Ishikawa (cell line): ENCODE measurements at regions not wholly inside any gene's neighbourhood (a gene's known extent, or its start where the extent isn't known, plus 50 kb on each side); places are given as distances from the start of the nearest gene placed in this dataset.

Source experiments
- CEBPB ChIP-seq: IDR thresholded peaks from 2 replicates; pipeline ENCODE4 v1.6.1; 2012
- CREB1 ChIP-seq: IDR thresholded peaks from 2 replicates; pipeline ENCODE4 v1.6.1; 2012; ENCODE audit warnings: low read depth
- EGR1 ChIP-seq: IDR thresholded peaks from 2 replicates; pipeline ENCODE4 v1.6.1; 2012
- EP300 ChIP-seq: IDR thresholded peaks from 2 replicates; pipeline ENCODE4 v1.6.1; 2012; ENCODE audit warnings: borderline replicate concordance
- FOXM1 ChIP-seq: IDR thresholded peaks from 2 replicates; pipeline ENCODE4 v1.6.1; 2012; ENCODE audit warnings: low read depth, borderline replicate concordance
- NFIC ChIP-seq: IDR thresholded peaks from 2 replicates; pipeline ENCODE4 v1.6.1; 2012
- RAD21 ChIP-seq: IDR thresholded peaks from 2 replicates; pipeline ENCODE4 v1.6.1; 2012; ENCODE audit warnings: low read depth
- TAF1 ChIP-seq: IDR thresholded peaks from 2 replicates; pipeline ENCODE4 v1.6.1; 2012; ENCODE audit warnings: low read depth, mild to moderate bottlenecking
- TCF12 ChIP-seq: IDR thresholded peaks from 2 replicates; pipeline ENCODE4 v1.6.1; 2012; ENCODE audit warnings: low read depth
- TEAD4 ChIP-seq: IDR thresholded peaks from 2 replicates; pipeline ENCODE4 v1.6.1; 2012
- YY1 ChIP-seq: IDR thresholded peaks from 2 replicates; pipeline ENCODE4 v1.6.1; 2012; ENCODE audit warnings: low read depth
- ZBTB7A ChIP-seq: IDR thresholded peaks from 2 replicates; pipeline ENCODE4 v1.6.1; 2012; ENCODE audit warnings: low read depth
- TF ChIP-seq, protein P1 (sequence below): IDR thresholded peaks from 2 replicates; pipeline ENCODE4 v1.6.1; 2012
- TF ChIP-seq, protein P2 (sequence below): IDR thresholded peaks from 2 replicates; pipeline ENCODE4 v1.6.1; 2012; ENCODE audit warnings: low read depth, mild to moderate bottlenecking
- TF ChIP-seq, protein P3 (sequence below): IDR thresholded peaks from 2 replicates; pipeline ENCODE4 v1.6.1; 2012

DNA sequence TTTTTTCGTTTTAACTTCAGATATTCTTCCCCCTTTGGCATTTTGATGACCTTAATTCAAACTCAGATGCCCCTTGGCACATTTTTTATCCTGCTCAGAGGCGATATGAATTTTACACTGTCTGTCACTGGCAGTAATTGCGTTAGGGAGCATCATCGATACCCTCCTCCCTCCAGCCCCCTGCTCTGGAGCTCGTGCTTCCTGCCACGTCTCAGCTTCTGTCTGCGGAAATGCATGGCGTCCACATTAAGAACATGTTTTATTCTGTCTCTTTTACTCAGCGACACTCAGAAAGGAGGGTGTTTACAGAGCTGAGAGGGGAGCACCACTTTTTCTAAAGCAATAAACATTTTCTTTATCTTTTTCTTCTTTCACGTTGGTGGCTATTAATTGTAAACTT is 254.2 kb downstream of the EBLN2 start:
- TF ChIP-seq TEAD4 = no peak

DNA sequence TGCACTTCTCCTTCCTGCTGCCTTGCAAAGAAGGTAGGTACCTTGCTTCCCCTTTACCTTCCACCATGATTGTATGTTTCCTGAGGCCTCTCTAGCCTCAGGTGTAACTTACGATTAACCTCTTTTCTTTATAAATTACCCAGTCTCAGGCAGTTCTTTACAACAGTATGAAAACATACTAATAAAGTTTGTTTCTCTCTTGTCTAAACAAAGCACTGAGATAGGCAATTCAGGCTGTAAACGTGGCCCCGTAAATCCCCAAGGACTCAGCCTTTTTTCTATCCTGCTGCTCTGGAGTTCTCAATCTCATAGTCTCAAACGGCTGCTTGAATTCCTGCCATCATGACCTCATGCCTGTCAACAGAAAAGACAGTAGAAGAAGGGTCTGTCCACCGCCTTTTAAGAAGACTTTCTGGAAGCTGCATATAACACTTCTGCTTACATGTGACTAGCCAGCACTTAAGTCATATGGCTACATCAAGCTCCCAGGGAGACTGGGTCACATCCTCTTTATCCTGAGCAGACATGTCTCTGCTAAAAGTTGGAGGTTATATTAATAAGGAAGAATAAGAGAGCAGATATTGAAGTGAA is 257.8 kb downstream of the EBLN2 start:
- no peak for TF ChIP-seq TAF1
- TF ChIP-seq ZBTB7A = no peak
- TF ChIP-seq CREB1 = no peak
- no peak for TF ChIP-seq EP300
- no peak for TF ChIP-seq YY1
- TF ChIP-seq TEAD4 = no peak
- TF ChIP-seq, protein P1, sequence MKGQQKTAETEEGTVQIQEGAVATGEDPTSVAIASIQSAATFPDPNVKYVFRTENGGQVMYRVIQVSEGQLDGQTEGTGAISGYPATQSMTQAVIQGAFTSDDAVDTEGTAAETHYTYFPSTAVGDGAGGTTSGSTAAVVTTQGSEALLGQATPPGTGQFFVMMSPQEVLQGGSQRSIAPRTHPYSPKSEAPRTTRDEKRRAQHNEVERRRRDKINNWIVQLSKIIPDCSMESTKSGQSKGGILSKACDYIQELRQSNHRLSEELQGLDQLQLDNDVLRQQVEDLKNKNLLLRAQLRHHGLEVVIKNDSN = no peak
- TF ChIP-seq EGR1 = no peak
- TF ChIP-seq RAD21 = no peak
- TF ChIP-seq, protein P2, sequence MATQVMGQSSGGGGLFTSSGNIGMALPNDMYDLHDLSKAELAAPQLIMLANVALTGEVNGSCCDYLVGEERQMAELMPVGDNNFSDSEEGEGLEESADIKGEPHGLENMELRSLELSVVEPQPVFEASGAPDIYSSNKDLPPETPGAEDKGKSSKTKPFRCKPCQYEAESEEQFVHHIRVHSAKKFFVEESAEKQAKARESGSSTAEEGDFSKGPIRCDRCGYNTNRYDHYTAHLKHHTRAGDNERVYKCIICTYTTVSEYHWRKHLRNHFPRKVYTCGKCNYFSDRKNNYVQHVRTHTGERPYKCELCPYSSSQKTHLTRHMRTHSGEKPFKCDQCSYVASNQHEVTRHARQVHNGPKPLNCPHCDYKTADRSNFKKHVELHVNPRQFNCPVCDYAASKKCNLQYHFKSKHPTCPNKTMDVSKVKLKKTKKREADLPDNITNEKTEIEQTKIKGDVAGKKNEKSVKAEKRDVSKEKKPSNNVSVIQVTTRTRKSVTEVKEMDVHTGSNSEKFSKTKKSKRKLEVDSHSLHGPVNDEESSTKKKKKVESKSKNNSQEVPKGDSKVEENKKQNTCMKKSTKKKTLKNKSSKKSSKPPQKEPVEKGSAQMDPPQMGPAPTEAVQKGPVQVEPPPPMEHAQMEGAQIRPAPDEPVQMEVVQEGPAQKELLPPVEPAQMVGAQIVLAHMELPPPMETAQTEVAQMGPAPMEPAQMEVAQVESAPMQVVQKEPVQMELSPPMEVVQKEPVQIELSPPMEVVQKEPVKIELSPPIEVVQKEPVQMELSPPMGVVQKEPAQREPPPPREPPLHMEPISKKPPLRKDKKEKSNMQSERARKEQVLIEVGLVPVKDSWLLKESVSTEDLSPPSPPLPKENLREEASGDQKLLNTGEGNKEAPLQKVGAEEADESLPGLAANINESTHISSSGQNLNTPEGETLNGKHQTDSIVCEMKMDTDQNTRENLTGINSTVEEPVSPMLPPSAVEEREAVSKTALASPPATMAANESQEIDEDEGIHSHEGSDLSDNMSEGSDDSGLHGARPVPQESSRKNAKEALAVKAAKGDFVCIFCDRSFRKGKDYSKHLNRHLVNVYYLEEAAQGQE = no peak

DNA sequence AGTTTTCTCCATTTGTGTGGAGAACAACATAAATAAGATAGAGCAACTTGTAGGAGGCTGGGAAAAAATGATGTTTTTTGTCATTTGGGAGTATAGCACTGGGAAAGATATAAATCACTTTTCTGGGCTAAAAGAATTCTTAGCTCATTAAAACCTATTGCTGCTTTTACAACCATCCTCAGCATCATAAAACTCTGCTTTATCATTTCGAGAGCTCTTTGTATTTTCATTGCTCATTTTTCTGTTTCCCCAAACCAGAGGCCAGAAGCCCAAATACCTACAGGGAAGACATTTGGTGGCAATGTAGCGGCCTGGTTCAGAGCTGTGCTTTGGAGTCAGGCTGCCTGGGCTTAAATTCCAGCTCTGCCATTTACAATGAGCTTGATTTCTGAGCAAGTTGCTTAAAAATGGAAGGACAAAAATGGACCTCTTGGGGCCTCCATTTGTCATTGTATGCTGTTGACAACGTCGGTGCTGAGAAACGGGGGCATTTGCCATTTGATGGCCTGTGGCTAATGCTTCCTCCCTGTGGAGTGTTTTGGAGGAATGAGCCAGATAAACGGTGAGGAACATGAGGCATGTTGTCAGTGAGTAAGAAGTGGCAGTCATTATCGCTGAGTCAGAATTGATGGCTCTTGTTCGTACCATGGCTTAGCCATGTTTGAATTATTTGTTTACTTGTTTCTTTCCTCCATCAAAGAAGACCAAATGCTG is 260.0 kb downstream of the EBLN2 start:
- TF ChIP-seq, protein P3, sequence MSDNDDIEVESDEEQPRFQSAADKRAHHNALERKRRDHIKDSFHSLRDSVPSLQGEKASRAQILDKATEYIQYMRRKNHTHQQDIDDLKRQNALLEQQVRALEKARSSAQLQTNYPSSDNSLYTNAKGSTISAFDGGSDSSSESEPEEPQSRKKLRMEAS = no peak
- TF ChIP-seq YY1 = no peak
- no peak for TF ChIP-seq NFIC
- TF ChIP-seq CEBPB = no peak
- TF ChIP-seq, protein P1 = no peak
- no peak for TF ChIP-seq FOXM1
- TF ChIP-seq RAD21 = no peak
- TF ChIP-seq EP300 = no peak

DNA sequence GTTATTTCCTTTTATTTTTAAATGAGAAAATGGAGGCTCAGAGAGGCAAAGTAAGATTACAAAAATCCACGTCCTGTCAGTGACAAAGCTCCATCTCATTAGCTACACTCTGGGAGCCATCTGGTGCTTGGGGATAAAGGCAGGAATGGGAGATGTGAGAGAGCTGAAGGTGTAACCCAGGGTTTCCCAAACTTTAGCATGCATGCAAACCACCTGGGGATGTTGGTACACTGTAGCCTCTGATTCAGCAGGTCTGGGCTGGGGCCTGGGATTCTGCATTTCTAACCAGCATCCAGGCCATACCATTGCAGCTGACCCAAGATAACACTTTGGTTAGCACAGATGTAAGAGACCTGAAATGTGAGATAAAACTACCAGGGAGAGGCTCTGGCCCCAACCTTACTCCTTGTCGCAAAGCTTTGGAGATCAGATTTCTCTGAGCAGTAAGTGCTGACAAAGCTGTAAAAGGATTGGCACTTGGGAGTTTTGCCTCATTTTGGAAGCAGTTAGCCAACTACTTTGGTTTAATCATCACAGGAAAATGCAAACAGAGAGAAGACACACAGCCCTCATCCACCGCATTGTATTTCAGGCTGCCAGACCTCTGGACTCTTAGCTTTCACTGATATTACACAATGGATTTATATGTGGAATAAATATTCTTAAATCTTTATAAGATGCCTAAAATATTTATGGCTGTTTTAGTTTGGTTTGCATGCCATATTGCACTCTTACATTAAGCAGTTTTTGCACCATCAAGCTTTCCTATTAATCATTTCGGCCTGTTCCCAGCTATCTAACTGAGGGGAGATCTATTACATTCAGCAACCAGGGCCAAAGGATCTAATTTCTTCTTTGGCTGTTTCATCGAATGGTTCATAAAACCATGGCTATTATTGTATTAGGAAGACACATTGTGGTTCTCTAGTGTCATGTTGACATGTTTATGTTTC is 263.0 kb downstream of the EBLN2 start:
- no peak for TF ChIP-seq EP300
- no peak for TF ChIP-seq TEAD4
- TF ChIP-seq YY1 = no peak
- TF ChIP-seq, protein P2 = no peak
- no peak for TF ChIP-seq ZBTB7A
- no peak for TF ChIP-seq EGR1
- no peak for TF ChIP-seq TAF1
- TF ChIP-seq RAD21 = no peak
- TF ChIP-seq, protein P1 = no peak
- no peak for TF ChIP-seq FOXM1
- TF ChIP-seq CREB1 = no peak
- TF ChIP-seq CEBPB = no peak
- TF ChIP-seq TCF12 = no peak
- TF ChIP-seq, protein P3 = no peak

DNA sequence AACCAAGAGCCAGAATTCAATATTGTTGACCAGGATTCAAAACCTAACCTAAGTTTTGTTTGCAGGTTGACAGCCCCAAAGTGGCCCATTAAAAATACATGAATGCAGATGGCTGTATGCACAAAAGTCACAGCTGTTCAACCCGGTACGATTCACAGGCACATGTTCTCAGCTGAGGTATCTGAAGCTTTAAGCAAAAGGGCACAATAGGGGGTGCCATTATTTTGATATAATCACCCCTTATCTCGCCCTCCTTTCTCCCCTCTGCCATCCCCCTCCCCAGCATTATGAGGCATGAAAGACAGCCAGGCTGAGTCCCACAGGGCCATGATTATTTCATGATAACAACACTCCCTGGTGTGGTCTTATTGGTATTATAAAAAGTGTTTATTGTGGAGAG is 264.9 kb downstream of the EBLN2 start:
- TF ChIP-seq TEAD4 (no peak), EP300 (no peak), FOXM1 (no peak), YY1 (no peak), TAF1 (no peak), EGR1 (no peak), CEBPB (no peak), RAD21 (no peak), NFIC (no peak), CREB1 (no peak), TCF12 (no peak), ZBTB7A (no peak)
- TF ChIP-seq, protein P2 = no peak
- TF ChIP-seq, protein P1 = no peak
- TF ChIP-seq, protein P3 = no peak
